Panc1 (cell line): ENCODE measurements at regions not wholly inside any gene's neighbourhood (a gene's known extent, or its start where the extent isn't known, plus 50 kb on each side); places are given as distances from the start of the nearest gene placed in this dataset.

ENCODE experiments used
- ATAC-seq: fragments of 200-7000 bp; cut with Tn5 transposase; 2 replicates; pipeline ENCODE4 v1.9.1; 2020; ENCODE audit warnings: mild to moderate bottlenecking, moderate library complexity
- BruUV-seq: library from RNA; stranded (reverse); fragments of 400-500 nt; replicated peaks from 2 replicates; lab custom pipeline; 2021; lab: Mats Ljungman, UMichigan
- CTCF ChIA-PET: fragments of 300-600 bp; sonication (Branson Sonifier 250); formaldehyde crosslinking; loops from one replicate; lab custom pipeline; 2022; ENCODE audit warnings: antibody characterized with exemption; lab: Charles Lee
- POLR2A ChIA-PET: fragments of 300-600 bp; sonication (Branson Sonifier 250); formaldehyde crosslinking; loops from one replicate; lab custom pipeline; 2022; ENCODE audit warnings: antibody characterized with exemption; lab: Charles Lee
- DNase-seq: peaks from one replicate; pipeline ENCODE4 v3.0.0-alpha.2; 2010; ENCODE audit warnings: low read depth, low spot score
- H3K27ac ChIP-seq: 2 replicates; pipeline ENCODE4 v1.5.1; 2011; ENCODE audit warnings: mild to moderate bottlenecking, low read length, inconsistent platforms
- H3K27me3 ChIP-seq: fragments of 200-500 bp; sonication (Bioruptor generic); 2 replicates; pipeline ENCODE4 v1.6.0; 2014; ENCODE audit warnings: low read length, inconsistent platforms; ENCODE audit not compliant: control insufficient read depth, insufficient read depth
- H3K36me3 ChIP-seq: fragments of 200-500 bp; sonication (Bioruptor generic); 2 replicates; pipeline ENCODE4 v1.5.1; 2014; ENCODE audit warnings: inconsistent platforms, mild to moderate bottlenecking, low read length, moderate library complexity; ENCODE audit not compliant: control insufficient read depth, insufficient read depth
- H3K4me1 ChIP-seq: 2 replicates; pipeline ENCODE4 v1.5.1; 2011; ENCODE audit warnings: inconsistent platforms, mild to moderate bottlenecking, low read length, moderate library complexity; ENCODE audit not compliant: control insufficient read depth, insufficient read depth
- H3K4me3 ChIP-seq, 2 experiments: 2 replicates each; pipeline ENCODE4 v1.5.1; 2011 to 2012; ENCODE audit warnings: low read depth in 2 of 2, low read length in 2 of 2, mild to moderate bottlenecking in 2 of 2, inconsistent platforms in 1 of 2, moderate library complexity in 1 of 2
- H3K9me3 ChIP-seq: fragments of 200-500 bp; sonication (Bioruptor generic); 2 replicates; pipeline ENCODE4 v1.5.1; 2014; ENCODE audit warnings: low read depth, mild to moderate bottlenecking, inconsistent platforms, low read length, moderate library complexity; ENCODE audit not compliant: control insufficient read depth, insufficient read depth
- POLR2AphosphoS5 ChIP-seq: IDR thresholded peaks from 2 replicates; pipeline ENCODE4 v1.6.1; 2012; ENCODE audit warnings: mild to moderate bottlenecking, low read depth, low read length, moderate library complexity
- SIN3A ChIP-seq: IDR thresholded peaks from 2 replicates; pipeline ENCODE4 v1.6.1; 2012; ENCODE audit warnings: low read depth, mild to moderate bottlenecking, low read length, moderate library complexity, borderline replicate concordance; ENCODE audit not compliant: insufficient read depth
- TCF7L2 ChIP-seq: IDR thresholded peaks from 2 replicates; pipeline ENCODE4 v1.6.1; 2011; ENCODE audit warnings: mild to moderate bottlenecking, low read depth, low read length, inconsistent platforms
- in situ Hi-C: cut with HindIII; loops from 2 replicates; pipeline ENCODE4 v1.10.0; 2016; ENCODE audit warnings: low sequenced_read_pairs, low pct_unique_long_range_greater_than_20kb
- intact Hi-C: fragments of 100-400 bp; cut with micrococcal nuclease; formaldehyde crosslinking; loops from one replicate; pipeline ENCODE4 v1.10.0; 2022; ENCODE audit not compliant: unreplicated experiment
- TF ChIP-seq, protein P1 (sequence below), 2 experiments: IDR thresholded peaks; 2 replicates each; pipeline ENCODE4 v1.6.1; 2011 to 2012; ENCODE audit warnings: low read depth in 2 of 2, control low read depth in 1 of 2, low read length in 1 of 2, mild to moderate bottlenecking in 1 of 2, moderate library complexity in 1 of 2; ENCODE audit not compliant: insufficient read depth in 1 of 2
- TF ChIP-seq, protein P2 (sequence below): fragments of 450-650 bp; IDR thresholded peaks from 2 replicates; pipeline ENCODE4 v1.5.1; 2017; ENCODE audit warnings: mild to moderate bottlenecking

DNA sequence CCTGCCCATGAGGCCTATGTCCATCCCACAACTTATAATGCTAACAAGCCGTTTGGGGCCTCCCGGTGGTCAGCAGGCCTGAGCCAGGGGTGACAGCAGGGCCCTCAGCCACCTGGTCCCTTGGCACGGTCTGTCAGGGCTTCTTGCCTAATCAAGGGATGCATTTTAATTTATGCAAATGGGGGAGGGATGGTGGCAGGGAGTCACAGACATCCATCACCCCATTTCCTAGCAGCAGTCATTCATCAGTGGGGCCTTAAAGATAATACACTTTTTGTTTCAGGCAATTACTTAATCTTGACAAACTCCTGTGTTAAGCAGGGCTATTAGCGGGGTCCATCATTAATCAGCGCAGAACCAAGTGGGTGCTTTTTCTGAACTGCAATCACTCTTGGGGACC is 174.5 kb downstream of the GLI2 start:
- no peak for ATAC-seq
- DNase-seq = no peak
- POLR2A ChIA-PET = no interaction called here
- H3K27me3 ChIP-seq = no peaks in the 10 kb centered on the region
- H3K9me3 ChIP-seq = no peaks in the 10 kb centered on the region
- H3K4me1 ChIP-seq = peaks cover 24% of the 10 kb centered on the region
- H3K36me3 ChIP-seq = no peaks in the 10 kb centered on the region
- no peak overlapping the region for H3K27ac ChIP-seq
- CTCF ChIA-PET = no interaction called here
- H3K4me3 ChIP-seq = no peak overlapping the region
- TF ChIP-seq, protein P1, sequence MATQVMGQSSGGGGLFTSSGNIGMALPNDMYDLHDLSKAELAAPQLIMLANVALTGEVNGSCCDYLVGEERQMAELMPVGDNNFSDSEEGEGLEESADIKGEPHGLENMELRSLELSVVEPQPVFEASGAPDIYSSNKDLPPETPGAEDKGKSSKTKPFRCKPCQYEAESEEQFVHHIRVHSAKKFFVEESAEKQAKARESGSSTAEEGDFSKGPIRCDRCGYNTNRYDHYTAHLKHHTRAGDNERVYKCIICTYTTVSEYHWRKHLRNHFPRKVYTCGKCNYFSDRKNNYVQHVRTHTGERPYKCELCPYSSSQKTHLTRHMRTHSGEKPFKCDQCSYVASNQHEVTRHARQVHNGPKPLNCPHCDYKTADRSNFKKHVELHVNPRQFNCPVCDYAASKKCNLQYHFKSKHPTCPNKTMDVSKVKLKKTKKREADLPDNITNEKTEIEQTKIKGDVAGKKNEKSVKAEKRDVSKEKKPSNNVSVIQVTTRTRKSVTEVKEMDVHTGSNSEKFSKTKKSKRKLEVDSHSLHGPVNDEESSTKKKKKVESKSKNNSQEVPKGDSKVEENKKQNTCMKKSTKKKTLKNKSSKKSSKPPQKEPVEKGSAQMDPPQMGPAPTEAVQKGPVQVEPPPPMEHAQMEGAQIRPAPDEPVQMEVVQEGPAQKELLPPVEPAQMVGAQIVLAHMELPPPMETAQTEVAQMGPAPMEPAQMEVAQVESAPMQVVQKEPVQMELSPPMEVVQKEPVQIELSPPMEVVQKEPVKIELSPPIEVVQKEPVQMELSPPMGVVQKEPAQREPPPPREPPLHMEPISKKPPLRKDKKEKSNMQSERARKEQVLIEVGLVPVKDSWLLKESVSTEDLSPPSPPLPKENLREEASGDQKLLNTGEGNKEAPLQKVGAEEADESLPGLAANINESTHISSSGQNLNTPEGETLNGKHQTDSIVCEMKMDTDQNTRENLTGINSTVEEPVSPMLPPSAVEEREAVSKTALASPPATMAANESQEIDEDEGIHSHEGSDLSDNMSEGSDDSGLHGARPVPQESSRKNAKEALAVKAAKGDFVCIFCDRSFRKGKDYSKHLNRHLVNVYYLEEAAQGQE (IDR thresholded peaks at IDR 0.05; ENCODE audit: insufficient read depth in 1 of 2, low read depth in 2 of 2, low read length in 1 of 2) = no peak
- TF ChIP-seq POLR2AphosphoS5 (no peak), TCF7L2 (no peak), SIN3A (no peak)
- TF ChIP-seq, protein P2, sequence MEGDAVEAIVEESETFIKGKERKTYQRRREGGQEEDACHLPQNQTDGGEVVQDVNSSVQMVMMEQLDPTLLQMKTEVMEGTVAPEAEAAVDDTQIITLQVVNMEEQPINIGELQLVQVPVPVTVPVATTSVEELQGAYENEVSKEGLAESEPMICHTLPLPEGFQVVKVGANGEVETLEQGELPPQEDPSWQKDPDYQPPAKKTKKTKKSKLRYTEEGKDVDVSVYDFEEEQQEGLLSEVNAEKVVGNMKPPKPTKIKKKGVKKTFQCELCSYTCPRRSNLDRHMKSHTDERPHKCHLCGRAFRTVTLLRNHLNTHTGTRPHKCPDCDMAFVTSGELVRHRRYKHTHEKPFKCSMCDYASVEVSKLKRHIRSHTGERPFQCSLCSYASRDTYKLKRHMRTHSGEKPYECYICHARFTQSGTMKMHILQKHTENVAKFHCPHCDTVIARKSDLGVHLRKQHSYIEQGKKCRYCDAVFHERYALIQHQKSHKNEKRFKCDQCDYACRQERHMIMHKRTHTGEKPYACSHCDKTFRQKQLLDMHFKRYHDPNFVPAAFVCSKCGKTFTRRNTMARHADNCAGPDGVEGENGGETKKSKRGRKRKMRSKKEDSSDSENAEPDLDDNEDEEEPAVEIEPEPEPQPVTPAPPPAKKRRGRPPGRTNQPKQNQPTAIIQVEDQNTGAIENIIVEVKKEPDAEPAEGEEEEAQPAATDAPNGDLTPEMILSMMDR = no peak
- in situ Hi-C loops (no loop called here), intact Hi-C loops (no loop called here)
- BruUV-seq = no TSS peak

DNA sequence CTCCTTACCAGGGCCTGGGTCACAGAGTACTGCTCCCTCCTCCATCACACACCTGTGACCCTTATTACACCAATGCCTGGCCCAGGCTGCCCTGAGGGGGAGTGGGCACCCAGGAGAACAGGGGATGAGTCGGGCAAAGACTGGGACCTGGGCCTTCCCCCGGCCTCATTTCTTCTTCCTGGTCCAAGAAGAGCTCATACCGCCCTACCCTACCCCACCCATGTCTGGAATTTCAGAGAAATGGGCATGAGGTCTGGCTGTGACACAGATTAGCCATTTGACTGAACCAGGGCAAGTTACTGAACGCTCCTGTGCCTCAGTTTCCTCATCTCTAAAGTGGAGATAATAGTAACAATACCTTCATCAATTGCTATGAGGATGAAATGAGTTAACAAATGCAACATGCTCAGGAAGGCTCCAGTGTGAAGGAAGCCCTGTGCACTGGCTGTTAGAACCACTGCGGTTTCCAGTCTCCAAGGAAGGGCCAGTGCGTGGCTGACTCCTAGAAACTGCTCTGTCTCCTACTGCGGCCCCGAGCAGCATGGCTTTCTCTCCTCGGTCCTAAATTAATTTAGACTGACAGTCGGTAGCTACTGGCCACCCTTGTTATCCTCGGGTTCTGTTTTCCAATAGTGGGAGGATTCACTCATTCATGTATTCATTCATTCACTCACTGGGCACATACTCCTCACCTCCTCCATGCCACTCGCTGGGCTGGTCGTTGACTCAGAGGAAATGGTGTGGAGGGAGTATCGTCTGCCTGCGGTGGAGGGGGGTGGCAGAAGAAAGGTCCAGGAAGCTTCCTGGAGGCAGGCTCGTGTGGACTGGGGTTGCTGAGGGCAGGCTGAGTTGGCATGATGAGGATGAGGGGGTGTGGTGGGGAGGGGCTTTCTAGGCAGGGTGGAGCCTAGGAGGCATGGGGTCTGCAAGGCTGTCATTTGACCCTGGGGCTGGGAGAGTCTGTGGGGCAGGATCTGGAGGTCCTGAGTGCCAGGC is 175.6 kb downstream of the GLI2 start:
- 0 out of 2 replicates have a peak overlapping the region, but pooled peaks have one; percentile 7 for H3K27ac ChIP-seq
- POLR2A ChIA-PET = interaction anchor here (0.6 kb wide), 1 partner anchor 10 kb away, joined by 5 read pairs; no protein-coding TSS in a partner anchor
- peak; percentile 26; the same call in 1 of the 2 replicates for ATAC-seq
- H3K4me3 ChIP-seq = no peak overlapping the region
- no peaks in the 10 kb centered on the region for H3K36me3 ChIP-seq
- in situ Hi-C loops (no loop called here), intact Hi-C loops (no loop called here)
- no peaks in the 10 kb centered on the region for H3K9me3 ChIP-seq
- no TSS peak for BruUV-seq
- no peaks in the 10 kb centered on the region for H3K27me3 ChIP-seq
- CTCF ChIA-PET = no interaction called here
- TF ChIP-seq, protein P1 (IDR thresholded peaks at IDR 0.05; ENCODE audit: insufficient read depth in 1 of 2, low read depth in 2 of 2, low read length in 1 of 2) = no peak
- TF ChIP-seq, protein P2 = no peak
- no peak for TF ChIP-seq POLR2AphosphoS5
- TF ChIP-seq SIN3A = no peak
- no peak for TF ChIP-seq TCF7L2
- no peak for DNase-seq
- H3K4me1 ChIP-seq = peaks cover 30% of the 10 kb centered on the region
